GM19397 (cell line): ENCODE measurements at regions not wholly inside any gene's neighbourhood (a gene's known extent, or its start where the extent isn't known, plus 50 kb on each side); places are given as distances from the start of the nearest gene placed in this dataset.

Experiments used
- ATAC-seq: cut with Tn5 transposase; IDR thresholded peaks from one replicate; pipeline ENCODE4 v1.9.1; 2021; ENCODE audit warnings: mild to moderate bottlenecking, moderate library complexity; ENCODE audit not compliant: unreplicated experiment

- ATAC-seq = no peak
Measured at GRCh38 chr9:89554307-89555035, 50.3 kb upstream of the GADD45G start.

DNA sequence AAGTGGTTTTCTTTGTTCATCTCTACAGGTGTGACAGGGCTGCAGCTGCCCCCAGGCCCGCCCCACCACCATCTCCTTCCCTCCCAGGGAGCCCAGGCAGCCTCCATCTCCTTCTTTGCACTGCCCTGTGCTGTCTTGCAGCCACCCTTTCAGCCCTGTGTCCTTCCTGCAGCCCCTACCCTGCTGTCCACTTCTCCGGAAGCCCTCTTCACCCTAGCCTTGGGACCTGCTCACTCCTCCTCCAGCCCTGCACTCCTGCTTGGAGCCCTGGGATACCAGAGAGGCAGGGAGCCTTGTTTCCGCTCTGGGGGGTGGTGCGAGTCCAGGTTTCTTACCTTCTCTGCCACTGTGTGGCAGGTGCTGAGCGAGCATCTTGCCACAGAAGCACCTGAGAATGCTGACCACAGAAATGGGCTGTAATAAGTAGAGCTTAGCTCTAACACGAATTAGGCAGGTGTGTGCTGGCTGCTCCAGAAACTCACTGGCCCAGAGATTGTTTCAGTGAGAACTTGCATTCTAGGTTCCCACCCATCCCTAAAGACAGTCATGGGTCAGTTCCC is 51.3 kb upstream of the GADD45G start:
- no peak for ATAC-seq

DNA sequence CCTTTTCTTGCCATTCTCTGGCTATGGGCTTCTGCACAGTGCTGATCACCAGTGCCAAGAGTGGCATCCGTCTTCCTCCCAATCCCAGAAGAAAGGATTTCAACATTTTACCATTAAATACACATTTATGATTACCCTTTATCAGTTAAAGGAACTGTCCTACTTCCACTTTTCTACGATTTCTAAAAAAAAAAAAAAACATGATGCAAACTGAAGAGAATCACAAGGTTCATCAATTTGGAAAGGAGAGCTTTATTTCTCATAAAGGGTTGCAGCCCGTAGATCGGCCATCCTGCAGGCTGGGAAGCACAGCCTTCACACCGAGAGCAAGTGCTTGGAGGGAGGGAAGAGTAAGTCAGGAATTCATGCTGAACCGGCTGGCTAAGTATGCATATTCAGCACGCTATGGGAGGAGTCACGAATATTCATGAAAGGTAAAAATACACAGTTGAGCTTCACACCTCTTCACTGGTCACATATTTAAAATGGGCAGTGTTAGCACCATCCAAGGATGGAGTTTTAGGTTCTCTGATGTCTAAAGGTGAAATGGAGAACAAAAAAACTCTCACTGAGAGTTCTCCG is 52.5 kb upstream of the SEMA4D start:
- ATAC-seq = no peak

GRCh38 chr9:89549031-89549644 is 51.2 kb upstream of the SEMA4D start:
- ATAC-seq = peak; percentile 76

DNA sequence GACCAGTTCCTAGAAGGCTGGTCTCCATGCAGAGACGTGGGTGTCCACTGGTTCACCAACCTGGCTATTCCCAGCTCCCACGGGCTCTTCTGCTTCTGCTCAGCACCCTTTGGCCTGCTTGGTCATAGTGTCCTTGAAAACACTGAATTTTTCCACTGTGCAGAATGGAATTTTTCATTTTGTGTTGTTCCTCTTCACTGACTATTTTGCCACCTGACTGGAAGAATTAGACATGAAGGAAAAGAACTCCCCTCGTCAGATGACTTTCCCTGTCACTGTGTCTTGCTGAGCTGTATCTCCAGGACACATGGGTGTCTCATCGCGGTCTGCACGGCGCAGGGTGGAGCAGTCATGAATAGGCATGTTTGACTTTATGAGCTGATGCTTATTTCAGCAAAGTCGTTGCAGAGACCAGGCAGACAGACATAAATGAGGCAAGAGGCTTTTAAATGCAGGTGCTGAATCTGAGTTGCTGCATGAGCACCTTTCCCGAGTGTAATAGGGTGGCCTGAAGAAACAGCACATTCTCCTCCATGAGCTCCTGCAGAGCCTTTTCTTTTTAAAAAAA is 50.2 kb upstream of the SEMA4D start:
- ATAC-seq = no peak
